H1 (cell line): ENCODE measurements at regions not wholly inside any gene's neighbourhood (a gene's known extent, or its start where the extent isn't known, plus 50 kb on each side); places are given as distances from the start of the nearest gene placed in this dataset.

Source experiments
- CHD7 ChIP-seq: fragments of 300-600 bp; sonication (generic); IDR thresholded peaks from 2 replicates; pipeline ENCODE4 v1.7.1; 2012; ENCODE audit warnings: low read length, moderate library complexity, mild to moderate bottlenecking, inconsistent platforms; ENCODE audit not compliant: insufficient replicate concordance
- PHF8 ChIP-seq: fragments of 200-600 bp; sonication (generic); conservative IDR thresholded peaks from 2 replicates; pipeline ENCODE4 v1.7.1; 2012; ENCODE audit warnings: low read depth, mild to moderate bottlenecking, inconsistent platforms, low read length, moderate library complexity
- SRF ChIP-seq: IDR thresholded peaks from 2 replicates; pipeline ENCODE4 v1.6.1; 2011; ENCODE audit warnings: mild to moderate bottlenecking, low read depth, low read length, moderate library complexity
- USF2 ChIP-seq: IDR thresholded peaks from 2 replicates; pipeline ENCODE4 v1.6.1; 2011; ENCODE audit warnings: low read length, improper control_type of control experiment

GRCh38 chr18:65214456-65214855 lies 536.4 kb upstream of the CDH7 start (continued):
- TF ChIP-seq SRF (no peak), USF2 (no peak), CHD7 (no peak), PHF8 (no peak)
